ENCODE measurements at regions not wholly inside any gene's neighbourhood (a gene's known extent, or its start where the extent isn't known, plus 50 kb on each side); places are given as distances from the start of the nearest gene placed in this dataset.

DNA sequence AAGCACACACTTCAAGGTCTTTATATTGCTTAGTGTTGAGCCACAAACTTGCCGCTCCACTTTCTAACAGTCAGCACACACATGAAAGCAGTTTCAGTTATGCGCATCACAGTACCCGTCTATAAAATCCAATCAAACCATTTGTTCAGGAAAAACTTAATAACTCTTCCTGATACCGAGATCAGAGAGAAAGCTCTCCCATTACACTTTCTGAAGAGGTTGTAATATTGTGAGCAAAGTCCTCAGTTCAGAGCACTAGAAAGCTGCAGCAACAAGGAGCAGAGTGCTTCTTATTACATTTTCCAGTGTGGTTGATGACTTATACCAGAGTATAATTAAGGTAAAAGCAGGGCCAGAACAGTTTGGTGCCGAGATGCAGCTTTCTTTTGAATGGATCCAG is 102.8 kb upstream of the F3 start:
- DNase-seq (ENCODE audit: low spot score) = no peak

GRCh38 chr1:94643819-94644218 is 102.3 kb upstream of the F3 start:
- DNase-seq (ENCODE audit: low spot score) = no peak

DNA sequence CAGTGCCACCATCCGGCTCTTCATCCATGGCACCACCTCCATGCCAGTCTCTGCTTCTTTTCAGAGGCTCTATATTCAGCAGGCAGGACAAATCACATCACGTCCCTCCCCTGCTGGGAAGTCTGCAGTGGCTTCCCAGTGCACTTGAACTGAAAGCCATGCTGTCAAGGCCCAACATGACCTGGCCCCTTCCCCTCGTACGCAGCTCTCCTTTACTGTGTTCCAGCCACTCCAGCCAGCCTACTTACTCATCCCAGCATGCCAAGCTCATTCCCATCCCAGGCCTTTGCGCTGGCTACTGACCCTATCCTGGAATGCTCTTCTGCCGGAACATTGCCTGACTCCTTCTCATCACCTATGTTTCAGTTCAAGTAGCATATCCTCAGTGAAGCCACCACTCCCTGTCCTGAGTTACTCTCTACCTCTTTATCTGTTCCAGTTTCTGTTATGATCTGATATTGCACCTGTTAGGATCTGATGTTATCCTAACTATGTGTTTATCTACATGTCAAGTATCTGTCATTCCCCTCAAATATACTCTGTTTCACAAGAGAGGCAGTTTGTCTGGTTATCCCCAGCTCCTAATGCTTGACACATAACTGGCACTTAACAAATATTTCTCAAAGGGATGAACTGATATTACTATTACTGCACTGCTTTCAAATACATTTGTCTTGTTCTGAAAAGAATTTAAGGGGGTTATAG is 101.2 kb upstream of the F3 start:
- no peak for DNase-seq (ENCODE audit: low spot score)

GRCh38 chr1:94641990-94642389 is 100.4 kb upstream of the F3 start:
- DNase-seq (ENCODE audit: low spot score) = no peak

DNA sequence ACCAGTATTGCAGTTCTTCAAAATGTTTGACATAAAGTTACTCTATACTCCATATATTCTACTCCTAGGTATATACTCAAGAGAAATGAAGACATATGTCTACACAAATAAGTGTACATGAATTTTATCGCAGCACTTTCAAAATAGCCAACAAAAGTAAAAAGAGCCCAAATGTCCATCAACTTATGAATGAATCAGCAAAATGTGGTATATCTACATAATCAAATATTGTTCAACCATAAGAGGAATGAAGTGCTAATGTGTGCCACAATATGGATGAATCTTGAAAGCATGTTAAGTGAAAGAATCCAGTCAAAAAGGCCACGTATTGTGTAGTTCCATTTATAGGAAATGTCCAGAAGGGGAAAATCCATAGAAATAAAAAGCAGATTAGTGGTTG is 98.6 kb upstream of the F3 start:
- DNase-seq (ENCODE audit: low spot score) = no peak

- DNase-seq (ENCODE audit: low spot score) = no peak
Observed at GRCh38 chr1:94637121-94637520, 95.6 kb upstream of the F3 start.

GRCh38 chr1:94636624-94637023 is 95.1 kb upstream of the F3 start:
- DNase-seq (ENCODE audit: low spot score) = no peak

DNA sequence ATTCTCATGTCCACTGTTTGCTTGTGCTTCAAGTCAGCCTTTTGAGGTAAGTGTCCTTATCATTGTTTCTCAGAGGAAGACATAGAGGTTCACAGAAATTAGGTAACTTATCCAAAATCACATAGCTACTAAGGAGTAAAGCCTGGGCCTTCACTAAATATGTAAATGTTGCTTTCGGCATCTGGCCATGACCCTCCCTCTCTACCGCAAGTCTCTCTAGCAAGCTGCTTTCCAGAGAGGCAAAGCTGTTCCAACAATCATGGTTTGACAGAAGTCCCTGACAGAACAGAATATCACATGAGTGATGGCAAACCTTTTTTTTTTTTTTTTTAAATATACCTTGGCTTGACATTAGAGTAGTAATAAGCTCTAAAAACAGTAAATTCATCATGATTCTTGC is 94.5 kb upstream of the F3 start:
- DNase-seq (ENCODE audit: low spot score) = no peak

DNA sequence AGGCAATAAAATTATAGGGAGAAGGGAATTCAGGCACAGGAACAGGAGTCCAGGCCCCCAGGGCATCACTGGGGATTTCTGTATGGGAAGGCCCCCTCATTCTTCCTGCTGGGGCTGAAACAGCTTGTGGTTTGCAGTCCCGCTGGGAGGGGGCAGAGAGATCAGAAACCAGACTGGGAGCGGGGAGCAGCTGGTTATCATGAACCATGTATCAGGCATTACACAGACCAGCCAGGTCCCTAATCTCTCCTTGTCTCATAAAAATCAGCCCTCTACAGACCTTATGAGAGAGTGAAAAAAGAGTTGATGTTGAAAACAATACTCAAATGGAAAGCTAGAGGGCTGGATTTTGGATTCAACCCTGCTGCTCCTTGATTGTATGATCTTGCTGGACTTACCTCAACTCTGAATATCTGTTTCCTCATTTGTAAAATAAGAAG is 93.4 kb upstream of the F3 start:
- no peak for DNase-seq (ENCODE audit: low spot score)

DNA sequence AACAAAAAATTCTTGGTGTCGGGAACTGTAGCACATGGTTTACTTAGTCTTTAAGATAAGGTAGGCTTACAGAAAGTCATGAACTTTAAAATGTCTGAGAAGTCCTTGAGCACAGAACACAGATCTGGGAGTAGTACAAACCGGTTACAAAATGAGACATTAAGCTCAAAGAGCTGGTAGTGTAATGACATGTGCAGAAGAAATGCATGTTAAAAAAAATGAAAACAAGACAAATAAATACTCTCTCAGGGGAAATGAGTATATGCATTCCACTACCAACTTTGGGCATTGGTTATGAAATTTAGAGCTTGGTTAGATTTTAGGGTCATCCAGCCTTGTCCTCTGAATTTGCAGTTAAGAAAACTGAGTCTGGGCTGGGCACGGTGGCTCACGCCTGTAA is 91.5 kb upstream of the F3 start:
- DNase-seq (ENCODE audit: low spot score) = no peak

DNA sequence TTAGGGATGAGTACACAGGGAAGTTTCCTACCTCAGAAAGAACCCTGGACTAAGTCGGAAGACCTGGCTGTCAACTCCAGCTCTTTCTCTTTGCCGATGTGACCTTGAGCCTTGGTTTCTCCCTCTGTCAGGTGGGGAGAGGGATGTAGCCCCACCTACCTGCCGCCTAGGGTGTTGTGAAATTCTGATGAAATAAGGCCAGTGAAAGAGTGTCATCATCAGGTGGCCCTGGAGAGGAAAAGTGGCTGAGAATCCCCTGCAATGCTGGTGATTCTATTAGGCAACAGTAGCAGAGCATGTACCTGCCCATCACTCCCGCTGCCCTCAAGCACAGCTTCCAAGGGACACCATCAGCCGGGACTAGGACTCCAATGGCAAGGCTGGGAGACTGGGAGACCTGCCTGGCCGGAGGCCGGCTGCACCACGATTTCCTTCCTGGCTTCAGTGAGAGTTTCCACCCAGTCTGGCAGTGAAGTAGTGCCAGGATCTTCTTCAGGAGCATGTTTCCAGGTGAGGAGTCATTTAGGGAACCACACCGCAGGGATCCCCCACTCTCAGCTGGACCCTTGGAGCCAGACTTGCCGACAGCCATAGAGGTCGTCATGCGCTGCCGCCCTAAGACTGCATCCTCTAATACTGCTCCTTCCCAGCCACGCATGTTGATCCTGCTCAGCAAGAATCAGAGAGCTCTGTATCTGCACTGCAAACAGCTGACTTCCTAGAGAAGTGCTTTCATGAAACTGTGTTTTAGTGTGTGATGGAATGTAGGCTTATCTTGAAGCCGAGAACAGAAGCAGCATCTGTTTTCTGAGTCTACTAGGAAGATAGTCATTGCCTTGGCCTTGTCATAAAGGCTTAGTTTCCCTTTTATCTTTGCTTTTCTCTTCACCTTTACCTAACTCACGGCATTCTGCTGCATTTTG is 88.0 kb upstream of the F3 start:
- DNase-seq (ENCODE audit: low spot score) = no peak

DNA sequence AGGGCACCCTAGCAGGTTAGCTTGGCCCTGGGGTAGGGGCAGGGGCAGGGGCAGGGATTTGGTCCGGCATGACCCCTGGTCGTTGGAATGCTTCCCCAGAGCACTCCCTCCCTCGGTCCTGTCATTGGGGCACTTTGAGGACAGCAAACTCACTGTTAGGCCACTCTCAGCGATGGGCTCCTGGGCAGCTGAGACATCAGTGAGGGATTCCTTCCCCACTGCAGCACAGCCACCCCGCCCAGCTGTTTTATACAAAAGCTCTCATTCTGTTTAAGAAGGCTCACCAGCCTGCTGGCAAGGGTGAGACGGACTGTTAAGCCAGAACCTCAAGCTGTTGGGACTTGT is 86.9 kb upstream of the F3 start:
- DNase-seq (ENCODE audit: low spot score) = no peak

GRCh38 chr1:94627771-94628498 is 86.4 kb upstream of the F3 start:
- no peak for DNase-seq (ENCODE audit: low spot score)

DNA sequence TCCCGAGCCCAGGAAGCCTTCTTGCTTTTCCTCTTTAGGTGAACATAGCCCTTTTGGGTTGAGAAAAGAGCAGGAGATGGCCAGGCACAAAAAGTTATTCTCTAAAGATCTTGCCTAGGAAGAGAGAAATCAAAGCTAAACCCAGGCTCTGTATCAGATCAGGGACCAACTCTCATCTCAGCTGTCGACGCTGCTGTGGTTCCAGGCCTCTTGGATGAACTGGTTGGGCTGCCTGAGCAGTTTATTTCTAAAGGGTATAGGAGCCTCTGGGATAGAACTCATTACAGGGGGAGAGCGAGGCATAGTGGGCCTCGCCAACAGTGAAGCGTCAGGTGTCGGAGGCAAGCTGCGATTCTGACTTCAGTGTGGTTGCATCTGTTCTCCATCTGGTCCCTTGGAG is 82.6 kb upstream of the F3 start:
- no peak for DNase-seq (ENCODE audit: low spot score)

DNA sequence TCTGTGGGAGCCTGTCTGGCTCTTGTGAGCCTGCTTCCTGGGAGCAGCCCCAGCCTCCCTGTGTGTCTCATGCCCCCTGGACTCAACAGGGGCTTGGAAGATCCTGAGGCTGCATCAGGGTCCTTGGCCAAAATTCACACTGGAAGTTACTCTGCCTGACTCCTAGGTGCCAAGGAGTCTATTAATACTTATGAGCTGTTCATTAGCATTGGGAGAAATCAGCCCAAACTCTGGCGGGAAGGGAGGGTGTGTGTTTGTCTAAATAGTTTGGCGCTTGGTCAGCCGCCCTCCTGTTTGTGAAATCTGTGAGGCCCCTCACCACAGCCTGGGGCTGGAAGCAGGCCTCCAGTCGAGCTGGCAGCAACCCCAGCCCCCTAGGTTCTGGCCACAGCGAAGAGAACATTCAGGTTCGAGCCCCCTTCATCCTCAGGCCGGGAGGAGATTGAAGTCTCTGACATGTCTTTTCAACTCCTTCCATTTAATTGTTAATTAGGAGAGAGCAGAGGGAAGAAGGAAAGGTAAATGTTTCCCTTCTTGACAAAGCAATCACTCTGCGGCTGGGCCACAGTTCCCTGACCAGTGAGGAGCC is 82.1 kb upstream of the F3 start:
- DNase-seq (ENCODE audit: low spot score) = no peak

- peak; percentile 67 for DNase-seq (ENCODE audit: low spot score)
Observed at GRCh38 chr1:94622757-94623156, 81.2 kb upstream of the F3 start.

GRCh38 chr1:94621802-94622201 is 80.2 kb upstream of the F3 start:
- DNase-seq (ENCODE audit: low spot score) = no peak

DNA sequence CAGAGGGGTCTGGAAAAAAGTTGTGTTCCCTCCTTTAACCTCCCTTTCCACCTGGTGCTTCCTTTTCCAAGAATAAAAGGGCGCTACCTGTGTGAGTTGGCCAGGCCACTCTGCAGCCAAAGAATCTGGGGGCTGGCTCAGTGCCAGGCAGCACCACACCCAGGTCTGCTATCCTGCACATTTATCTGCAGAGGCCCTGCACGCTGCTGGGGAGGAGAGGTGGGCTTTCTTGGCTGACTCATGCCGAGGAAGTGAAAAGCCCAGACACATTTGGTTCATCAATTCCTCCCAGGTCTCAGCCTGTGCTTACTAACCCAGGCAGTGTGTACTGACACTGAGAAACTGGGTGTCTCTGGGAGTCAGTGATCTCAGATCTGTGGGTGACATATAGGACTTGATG is 79.8 kb upstream of the F3 start:
- peak; percentile 91 for DNase-seq (ENCODE audit: low spot score)

- no peak for DNase-seq (ENCODE audit: low spot score)
Observed at GRCh38 chr1:94620345-94621031, 78.9 kb upstream of the F3 start.

DNA sequence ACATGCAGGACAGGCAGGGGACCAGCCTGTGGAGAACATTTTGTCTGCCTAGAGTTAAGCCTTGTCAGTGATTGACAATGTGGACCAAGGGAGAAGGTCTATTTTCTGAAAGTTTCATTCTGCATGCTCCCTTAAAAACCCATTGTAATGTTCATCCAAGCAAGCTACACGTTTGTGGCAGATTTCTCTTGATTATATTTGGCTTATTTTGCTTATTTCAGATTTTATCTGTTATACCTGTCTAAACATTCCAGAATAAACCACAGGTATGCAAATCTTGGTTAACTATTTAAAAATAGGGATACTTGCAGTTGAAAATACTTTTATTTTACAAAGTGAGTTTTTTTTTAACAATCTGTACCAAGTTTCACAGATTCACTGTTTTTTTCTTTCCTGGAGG is 78.2 kb upstream of the F3 start:
- DNase-seq (ENCODE audit: low spot score) = no peak

DNA sequence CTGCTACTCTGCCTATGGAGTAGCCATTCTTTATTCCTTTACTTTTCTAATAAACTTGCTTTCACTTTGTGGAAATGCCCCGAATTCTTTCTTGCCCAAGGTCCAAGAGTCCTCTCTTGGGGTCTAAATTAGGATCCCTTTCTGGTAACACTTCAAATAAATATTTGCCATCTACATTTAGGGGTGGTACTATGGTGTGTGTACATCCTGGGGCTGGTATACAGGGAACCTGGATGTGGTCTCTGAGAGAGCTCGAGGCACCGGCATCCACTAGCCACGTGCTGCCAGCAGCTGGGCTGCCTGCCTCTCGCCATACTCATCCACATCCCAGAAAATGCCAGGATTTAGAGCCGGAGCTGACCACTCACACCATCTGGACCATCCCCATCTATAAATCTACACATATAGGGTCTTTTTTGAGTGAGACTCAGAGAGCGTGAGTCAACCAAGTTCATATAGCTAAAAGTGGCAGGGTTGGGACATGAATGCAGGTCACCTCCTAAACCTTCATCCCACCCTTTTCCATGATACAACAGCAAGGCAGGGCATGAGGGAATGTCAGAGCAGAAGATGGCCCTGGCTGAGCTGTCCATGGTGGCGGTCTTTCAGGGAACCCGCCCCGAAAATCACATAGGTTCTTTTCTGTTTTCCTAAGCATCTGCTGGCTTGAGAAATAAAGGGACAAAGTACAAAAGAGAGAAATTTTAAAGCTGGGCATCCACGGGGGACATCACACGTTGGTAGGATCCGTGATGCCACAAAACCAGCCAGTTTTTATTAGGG is 76.6 kb upstream of the F3 start:
- DNase-seq (ENCODE audit: low spot score) = no peak

Measured in LoVo (cell line).